Cardiac muscle cell (in vitro differentiated cells and primary cell): ENCODE measurements at regions not wholly inside any gene's neighbourhood (a gene's known extent, or its start where the extent isn't known, plus 50 kb on each side); places are given as distances from the start of the nearest gene placed in this dataset.

ENCODE experiments used
- DNase-seq, 2 donors: peaks; one replicate each; pipeline versions ENCODE4 v3.0.0 to v3.0.0-alpha.2; 2010 to 2017; ENCODE audit warnings: low read depth in 1 of 2, low spot score in 1 of 2
- H3K27ac ChIP-seq: fragments of 200-600 bp; sonication (generic); 2 replicates; pipeline ENCODE4 v1.5.1; 2016
- H3K27me3 ChIP-seq: fragments of 200-600 bp; sonication (generic); 2 replicates; pipeline ENCODE4 v1.6.0; 2016; ENCODE audit warnings: control low read depth
- H3K36me3 ChIP-seq: fragments of 200-600 bp; sonication (generic); 2 replicates; pipeline ENCODE4 v1.5.1; 2016; ENCODE audit warnings: control low read depth
- H3K4me1 ChIP-seq: fragments of 200-600 bp; sonication (generic); 2 replicates; pipeline ENCODE4 v1.8.1; 2017; ENCODE audit warnings: low read depth, mild to moderate bottlenecking, mixed run types
- H3K4me3 ChIP-seq: fragments of 200-600 bp; sonication (generic); 2 replicates; pipeline ENCODE4 v1.5.1; 2016; ENCODE audit warnings: mild to moderate bottlenecking
- H3K9me3 ChIP-seq: fragments of 200-600 bp; sonication (generic); 2 replicates; pipeline ENCODE4 v1.5.1; 2017; ENCODE audit warnings: low read depth, mild to moderate bottlenecking, control low read depth
- CTCF ChIP-seq: IDR thresholded peaks from 2 replicates; pipeline ENCODE4 v1.5.1; 2012; ENCODE audit warnings: low read depth, mild to moderate bottlenecking, low read length

GRCh38 chr1:227397354-227397978 lies 79.2 kb upstream of the CDC42BPA start:
- DNase-seq = no peak
- Histone ChIP-seq H3K27me3 (no peaks in the 10 kb centered on the region), H3K9me3 (no peaks in the 10 kb centered on the region), H3K27ac (no peak overlapping the region), H3K36me3 (no peaks in the 10 kb centered on the region), H3K4me3 (no peak overlapping the region), H3K4me1 (no peaks in the 10 kb centered on the region)
- no peak for TF ChIP-seq CTCF

- TF ChIP-seq CTCF = no peak
- DNase-seq = peak in 1 of 2 donors; percentile 79
- Histone ChIP-seq H3K36me3 (no peaks in the 10 kb centered on the region), H3K27ac (no peak overlapping the region), H3K9me3 (no peaks in the 10 kb centered on the region), H3K27me3 (no peaks in the 10 kb centered on the region), H3K4me3 (no peak overlapping the region), H3K4me1 (no peaks in the 10 kb centered on the region)
These were observed 78.5 kb upstream of the CDC42BPA start for GRCh38 chr1:227396539-227397353.

GRCh38 chr1:227395426-227396028 lies 77.2 kb upstream of the CDC42BPA start:
- no peak for TF ChIP-seq CTCF
- no peaks in the 10 kb centered on the region for H3K36me3 ChIP-seq
- peak in 1 of 2 donors; percentile 50 for DNase-seq
- H3K27me3 ChIP-seq = no peaks in the 10 kb centered on the region
- no peak overlapping the region for H3K27ac ChIP-seq
- H3K9me3 ChIP-seq = no peaks in the 10 kb centered on the region
- no peaks in the 10 kb centered on the region for H3K4me1 ChIP-seq
- H3K4me3 ChIP-seq = no peak overlapping the region

GRCh38 chr1:227392984-227393764 lies 74.9 kb upstream of the CDC42BPA start:
- no peak for DNase-seq
- TF ChIP-seq CTCF = no peak
- H3K27ac ChIP-seq = no peak overlapping the region
- H3K9me3 ChIP-seq = no peaks in the 10 kb centered on the region
- no peaks in the 10 kb centered on the region for H3K27me3 ChIP-seq
- no peaks in the 10 kb centered on the region for H3K36me3 ChIP-seq
- H3K4me3 ChIP-seq = no peak overlapping the region
- H3K4me1 ChIP-seq = no peaks in the 10 kb centered on the region

- no peaks in the 10 kb centered on the region for H3K9me3 ChIP-seq
- no peak overlapping the region for H3K27ac ChIP-seq
- TF ChIP-seq CTCF = no peak
- H3K4me3 ChIP-seq = no peak overlapping the region
- no peak for DNase-seq
- H3K4me1 ChIP-seq = no peaks in the 10 kb centered on the region
- H3K36me3 ChIP-seq = no peaks in the 10 kb centered on the region
- H3K27me3 ChIP-seq = no peaks in the 10 kb centered on the region
These were observed 73.6 kb upstream of the CDC42BPA start for GRCh38 chr1:227391879-227392278.
